ENCODE measurements at regions not wholly inside any gene's neighbourhood (a gene's known extent, or its start where the extent isn't known, plus 50 kb on each side); places are given as distances from the start of the nearest gene placed in this dataset.

GRCh38 chr20:52482044-52482443 lies 290.5 kb upstream of the ZFP64 start:
- Mint-ChIP-seq H3K4me1 (peaks cover 8% of the 10 kb centered on the region), H3K27ac (no peak overlapping the region), H3K9me3 (no peaks in the 10 kb centered on the region), H3K36me3 (no peaks in the 10 kb centered on the region), H3K4me3 (no peak overlapping the region), H3K27me3 (no peaks in the 10 kb centered on the region)

GRCh38 chr20:52481443-52481842 lies 289.9 kb upstream of the ZFP64 start:
- Mint-ChIP-seq H3K27ac (no peak overlapping the region), H3K4me1 (peaks cover 8% of the 10 kb centered on the region), H3K4me3 (no peak overlapping the region), H3K27me3 (no peaks in the 10 kb centered on the region), H3K36me3 (no peaks in the 10 kb centered on the region), H3K9me3 (no peaks in the 10 kb centered on the region)

GRCh38 chr20:52476074-52476750 lies 284.6 kb upstream of the ZFP64 start:
- no peak overlapping the region for H3K4me3 Mint-ChIP-seq
- H3K9me3 Mint-ChIP-seq: no peaks in the 10 kb centered on the region
- no peaks in the 10 kb centered on the region for H3K36me3 Mint-ChIP-seq
- H3K27me3 Mint-ChIP-seq: no peaks in the 10 kb centered on the region
- peaks cover 8% of the 10 kb centered on the region for H3K4me1 Mint-ChIP-seq
- H3K27ac Mint-ChIP-seq: no peak overlapping the region

GRCh38 chr20:52473186-52473585 lies 281.6 kb upstream of the ZFP64 start:
- H3K36me3 Mint-ChIP-seq: no peaks in the 10 kb centered on the region
- no peak overlapping the region for H3K4me3 Mint-ChIP-seq
- H3K9me3 Mint-ChIP-seq: no peaks in the 10 kb centered on the region
- no peaks in the 10 kb centered on the region for H3K27me3 Mint-ChIP-seq
- no peak overlapping the region for H3K27ac Mint-ChIP-seq
- peaks cover 13% of the 10 kb centered on the region for H3K4me1 Mint-ChIP-seq

- H3K4me1 Mint-ChIP-seq: peaks cover 13% of the 10 kb centered on the region
- no peaks in the 10 kb centered on the region for H3K9me3 Mint-ChIP-seq
- H3K27ac Mint-ChIP-seq: no peak overlapping the region
- no peaks in the 10 kb centered on the region for H3K36me3 Mint-ChIP-seq
- H3K4me3 Mint-ChIP-seq: no peak overlapping the region
- H3K27me3 Mint-ChIP-seq: no peaks in the 10 kb centered on the region
Measured at GRCh38 chr20:52470561-52470960, 279.0 kb upstream of the ZFP64 start.

GRCh38 chr20:52469128-52469527 lies 277.5 kb upstream of the ZFP64 start:
- Mint-ChIP-seq H3K36me3 (no peaks in the 10 kb centered on the region), H3K4me1 (peaks cover 7% of the 10 kb centered on the region), H3K9me3 (no peaks in the 10 kb centered on the region), H3K27ac (no peak overlapping the region), H3K27me3 (no peaks in the 10 kb centered on the region), H3K4me3 (no peak overlapping the region)

- Mint-ChIP-seq H3K27ac (no peak overlapping the region), H3K9me3 (no peaks in the 10 kb centered on the region), H3K27me3 (no peaks in the 10 kb centered on the region), H3K36me3 (no peaks in the 10 kb centered on the region), H3K4me1 (peaks cover 5% of the 10 kb centered on the region), H3K4me3 (no peak overlapping the region)
Measured at GRCh38 chr20:52465991-52466390, 274.4 kb upstream of the ZFP64 start.

GRCh38 chr20:52461582-52461981 lies 270.0 kb upstream of the ZFP64 start:
- no peak overlapping the region for H3K4me3 Mint-ChIP-seq
- no peaks in the 10 kb centered on the region for H3K9me3 Mint-ChIP-seq
- H3K4me1 Mint-ChIP-seq: no peaks in the 10 kb centered on the region
- H3K36me3 Mint-ChIP-seq: no peaks in the 10 kb centered on the region
- H3K27me3 Mint-ChIP-seq: no peaks in the 10 kb centered on the region
- no peak overlapping the region for H3K27ac Mint-ChIP-seq

GRCh38 chr20:52459150-52459549 lies 267.6 kb upstream of the ZFP64 start:
- no peaks in the 10 kb centered on the region for H3K27me3 Mint-ChIP-seq
- H3K4me1 Mint-ChIP-seq: no peaks in the 10 kb centered on the region
- no peaks in the 10 kb centered on the region for H3K9me3 Mint-ChIP-seq
- H3K27ac Mint-ChIP-seq: no peak overlapping the region
- H3K36me3 Mint-ChIP-seq: no peaks in the 10 kb centered on the region
- no peak overlapping the region for H3K4me3 Mint-ChIP-seq

- no peak overlapping the region for H3K4me3 Mint-ChIP-seq
- H3K9me3 Mint-ChIP-seq: no peaks in the 10 kb centered on the region
- no peak overlapping the region for H3K27ac Mint-ChIP-seq
Measured at GRCh38 chr20:52457826-52458225, 266.2 kb upstream of the ZFP64 start.

GRCh38 chr20:52454660-52455059 lies 263.1 kb upstream of the ZFP64 start:
- Mint-ChIP-seq H3K4me3 (no peak overlapping the region), H3K9me3 (no peaks in the 10 kb centered on the region), H3K4me1 (peaks cover 12% of the 10 kb centered on the region), H3K36me3 (no peaks in the 10 kb centered on the region), H3K27me3 (no peaks in the 10 kb centered on the region), H3K27ac (no peak overlapping the region)

More at GRCh38 chr20:52457826-52458225, 266.2 kb upstream of the ZFP64 start:
- Mint-ChIP-seq H3K27me3 (no peaks in the 10 kb centered on the region), H3K4me1 (peaks cover 5% of the 10 kb centered on the region), H3K36me3 (no peaks in the 10 kb centered on the region)

GRCh38 chr20:52448513-52449232 lies 257.1 kb upstream of the ZFP64 start:
- H3K36me3 Mint-ChIP-seq: no peaks in the 10 kb centered on the region
- H3K4me1 Mint-ChIP-seq: peaks cover 18% of the 10 kb centered on the region
- H3K9me3 Mint-ChIP-seq: no peaks in the 10 kb centered on the region
- no peak overlapping the region for H3K4me3 Mint-ChIP-seq
- no peak overlapping the region for H3K27ac Mint-ChIP-seq
- H3K27me3 Mint-ChIP-seq: no peaks in the 10 kb centered on the region

- no peaks in the 10 kb centered on the region for H3K27me3 Mint-ChIP-seq
- H3K4me1 Mint-ChIP-seq: peaks cover 12% of the 10 kb centered on the region
- no peaks in the 10 kb centered on the region for H3K36me3 Mint-ChIP-seq
- H3K27ac Mint-ChIP-seq: no peak overlapping the region
- H3K9me3 Mint-ChIP-seq: no peaks in the 10 kb centered on the region
- H3K4me3 Mint-ChIP-seq: no peak overlapping the region
Measured at GRCh38 chr20:52447225-52447551, 255.6 kb upstream of the ZFP64 start.

- Mint-ChIP-seq H3K36me3 (no peaks in the 10 kb centered on the region), H3K27me3 (no peaks in the 10 kb centered on the region), H3K27ac (no peak overlapping the region), H3K4me3 (no peak overlapping the region), H3K9me3 (no peaks in the 10 kb centered on the region), H3K4me1 (peaks cover 9% of the 10 kb centered on the region)
Measured at GRCh38 chr20:52446421-52447224, 255.0 kb upstream of the ZFP64 start.

- H3K4me3 Mint-ChIP-seq: no peak overlapping the region
- H3K27ac Mint-ChIP-seq: no peak overlapping the region
- H3K27me3 Mint-ChIP-seq: no peaks in the 10 kb centered on the region
- H3K36me3 Mint-ChIP-seq: no peaks in the 10 kb centered on the region
- H3K4me1 Mint-ChIP-seq: peaks cover 9% of the 10 kb centered on the region
- H3K9me3 Mint-ChIP-seq: no peaks in the 10 kb centered on the region
Measured at GRCh38 chr20:52444455-52444854, 252.9 kb upstream of the ZFP64 start.

GRCh38 chr20:52443874-52444273 lies 252.3 kb upstream of the ZFP64 start:
- Mint-ChIP-seq H3K27me3 (no peaks in the 10 kb centered on the region), H3K9me3 (no peaks in the 10 kb centered on the region), H3K4me3 (no peak overlapping the region), H3K36me3 (no peaks in the 10 kb centered on the region), H3K27ac (no peak overlapping the region), H3K4me1 (peaks cover 9% of the 10 kb centered on the region)
